Neutrophil (primary cell): ENCODE measurements at regions not wholly inside any gene's neighbourhood (a gene's known extent, or its start where the extent isn't known, plus 50 kb on each side); places are given as distances from the start of the nearest gene placed in this dataset.
"Not testable (repeated sequence)": the region's sequence is repeated elsewhere in the genome, so short reads cannot be mapped to it uniquely, and the experiment has no call there.

ENCODE experiments used
- H3K27ac ChIP-seq: fragments of 200-600 bp; sonication (generic); 2 replicates; pipeline ENCODE4 v1.5.1; 2016; ENCODE audit warnings: mild to moderate bottlenecking, moderate library complexity
- H3K27me3 ChIP-seq: fragments of 200-600 bp; sonication (generic); 2 replicates; pipeline ENCODE4 v1.6.0; 2016; ENCODE audit warnings: mild to moderate bottlenecking
- H3K36me3 ChIP-seq: fragments of 200-600 bp; sonication (generic); 2 replicates; pipeline ENCODE4 v1.5.1; 2017
- H3K4me1 ChIP-seq, 2 experiments: fragments of 200-600 bp in 1 of 2; sonication (generic) in 1 of 2; 1 replicate in 1 of 2; 2 replicates in 1 of 2; pipeline versions ENCODE4 v1.5.1 to v1.6.1; 2013 to 2016; ENCODE audit warnings: low read depth in 1 of 2, low read length in 1 of 2, mild to moderate bottlenecking in 1 of 2, moderate library complexity in 1 of 2; ENCODE audit not compliant: control insufficient read depth in 1 of 2, insufficient read depth in 1 of 2
- H3K4me3 ChIP-seq, 2 experiments: fragments of 200-600 bp in 1 of 2; sonication (generic) in 1 of 2; 1 replicate in 1 of 2; 2 replicates in 1 of 2; pipeline ENCODE4 v1.5.1; 2013 to 2016; ENCODE audit warnings: low read depth in 1 of 2, low read length in 1 of 2, mild to moderate bottlenecking in 1 of 2, moderate library complexity in 1 of 2
- H3K9me3 ChIP-seq: fragments of 200-600 bp; sonication (generic); 2 replicates; pipeline ENCODE4 v1.5.1; 2016
- TF ChIP-seq, protein P1 (sequence below): fragments of 200-600 bp; sonication (generic); IDR thresholded peaks from 2 replicates; pipeline ENCODE4 v1.5.1; 2016; ENCODE audit warnings: antibody characterized with exemption

DNA sequence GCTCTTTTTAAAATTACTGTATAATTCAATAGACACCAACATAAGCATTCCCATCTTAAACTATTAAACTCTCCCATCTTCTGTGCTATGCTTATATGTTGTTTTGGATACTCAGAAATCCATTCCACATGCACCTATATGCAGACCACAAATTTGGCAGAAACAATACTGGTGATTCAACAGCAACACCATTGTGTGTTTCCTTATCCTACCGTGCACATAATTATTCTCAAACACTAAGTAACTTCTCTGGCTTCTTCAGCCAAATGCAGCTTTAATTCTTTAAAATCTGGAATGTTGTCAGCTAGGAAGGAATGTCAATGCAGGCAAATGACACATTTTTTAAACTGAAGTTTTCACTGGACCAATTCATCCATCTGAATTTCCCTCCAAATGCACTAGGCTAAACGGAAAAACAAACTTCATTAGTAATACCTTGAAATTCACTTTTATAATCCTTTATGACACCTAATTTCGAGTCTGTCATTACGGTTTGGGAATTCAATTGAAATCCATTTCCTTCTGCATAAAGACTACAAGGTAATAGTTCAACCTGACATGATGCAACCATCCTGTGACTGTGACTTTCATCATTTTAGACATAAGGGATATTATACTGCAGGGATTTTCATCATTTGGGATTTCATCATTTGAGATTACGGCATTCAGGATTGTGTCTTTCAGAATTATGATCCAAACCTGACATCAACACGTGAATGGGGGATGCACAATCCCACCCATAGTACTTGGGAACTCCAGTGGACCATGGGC lies 308.5 kb downstream of the LTN1 start:
- H3K27ac ChIP-seq = no peak overlapping the region
- H3K4me3 ChIP-seq = no peak overlapping the region
- peaks cover 0 to 8% of the 10 kb centered on the region in 2 experiments for H3K4me1 ChIP-seq
- TF ChIP-seq, protein P1, sequence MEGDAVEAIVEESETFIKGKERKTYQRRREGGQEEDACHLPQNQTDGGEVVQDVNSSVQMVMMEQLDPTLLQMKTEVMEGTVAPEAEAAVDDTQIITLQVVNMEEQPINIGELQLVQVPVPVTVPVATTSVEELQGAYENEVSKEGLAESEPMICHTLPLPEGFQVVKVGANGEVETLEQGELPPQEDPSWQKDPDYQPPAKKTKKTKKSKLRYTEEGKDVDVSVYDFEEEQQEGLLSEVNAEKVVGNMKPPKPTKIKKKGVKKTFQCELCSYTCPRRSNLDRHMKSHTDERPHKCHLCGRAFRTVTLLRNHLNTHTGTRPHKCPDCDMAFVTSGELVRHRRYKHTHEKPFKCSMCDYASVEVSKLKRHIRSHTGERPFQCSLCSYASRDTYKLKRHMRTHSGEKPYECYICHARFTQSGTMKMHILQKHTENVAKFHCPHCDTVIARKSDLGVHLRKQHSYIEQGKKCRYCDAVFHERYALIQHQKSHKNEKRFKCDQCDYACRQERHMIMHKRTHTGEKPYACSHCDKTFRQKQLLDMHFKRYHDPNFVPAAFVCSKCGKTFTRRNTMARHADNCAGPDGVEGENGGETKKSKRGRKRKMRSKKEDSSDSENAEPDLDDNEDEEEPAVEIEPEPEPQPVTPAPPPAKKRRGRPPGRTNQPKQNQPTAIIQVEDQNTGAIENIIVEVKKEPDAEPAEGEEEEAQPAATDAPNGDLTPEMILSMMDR = no peak
- no peaks in the 10 kb centered on the region for H3K9me3 ChIP-seq
- H3K27me3 ChIP-seq = no peaks in the 10 kb centered on the region
- H3K36me3 ChIP-seq = no peaks in the 10 kb centered on the region

DNA sequence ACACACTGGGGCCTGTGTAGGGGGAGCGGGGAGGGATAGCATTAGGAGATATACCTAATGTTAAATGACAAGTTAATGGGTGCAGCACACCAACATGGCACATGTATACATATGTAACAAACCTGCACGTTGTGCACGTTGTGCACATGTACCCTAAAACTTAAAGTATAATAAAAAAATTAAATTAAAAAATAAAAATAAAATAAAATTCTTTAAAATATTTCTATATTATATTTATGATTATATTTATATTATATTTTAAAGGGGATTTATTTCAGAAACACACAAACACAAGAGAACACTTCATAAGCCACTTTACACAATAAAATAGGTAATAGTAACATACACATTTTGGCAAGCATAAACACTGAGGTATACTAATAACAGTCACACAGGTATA lies 309.8 kb downstream of the LTN1 start:
- H3K9me3 ChIP-seq, H3K27me3 ChIP-seq, H3K36me3 ChIP-seq, H3K4me3 ChIP-seq, H3K4me1 ChIP-seq, H3K27ac ChIP-seq: not testable (repeated sequence)

DNA sequence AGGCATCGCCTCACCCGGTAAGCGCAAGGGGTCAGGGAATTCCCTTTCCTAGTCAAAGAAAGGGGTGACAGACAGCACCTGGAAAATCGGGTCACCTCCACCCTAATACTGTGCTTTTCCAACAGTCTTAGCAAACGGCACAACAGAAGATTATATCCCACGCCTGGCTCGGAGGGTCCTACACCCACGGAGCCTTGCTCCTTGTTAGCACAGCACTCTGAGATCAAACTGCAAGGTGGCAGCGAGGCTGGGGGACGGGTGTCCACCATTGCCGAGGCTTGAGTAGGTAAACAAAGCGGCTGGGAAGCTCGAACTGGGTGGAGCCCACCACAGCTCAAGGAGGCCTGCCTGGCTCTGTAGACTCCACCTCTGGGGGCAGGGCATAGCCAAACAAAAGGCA lies 315.6 kb downstream of the LTN1 start:
- not testable (repeated sequence) for H3K9me3 ChIP-seq

DNA sequence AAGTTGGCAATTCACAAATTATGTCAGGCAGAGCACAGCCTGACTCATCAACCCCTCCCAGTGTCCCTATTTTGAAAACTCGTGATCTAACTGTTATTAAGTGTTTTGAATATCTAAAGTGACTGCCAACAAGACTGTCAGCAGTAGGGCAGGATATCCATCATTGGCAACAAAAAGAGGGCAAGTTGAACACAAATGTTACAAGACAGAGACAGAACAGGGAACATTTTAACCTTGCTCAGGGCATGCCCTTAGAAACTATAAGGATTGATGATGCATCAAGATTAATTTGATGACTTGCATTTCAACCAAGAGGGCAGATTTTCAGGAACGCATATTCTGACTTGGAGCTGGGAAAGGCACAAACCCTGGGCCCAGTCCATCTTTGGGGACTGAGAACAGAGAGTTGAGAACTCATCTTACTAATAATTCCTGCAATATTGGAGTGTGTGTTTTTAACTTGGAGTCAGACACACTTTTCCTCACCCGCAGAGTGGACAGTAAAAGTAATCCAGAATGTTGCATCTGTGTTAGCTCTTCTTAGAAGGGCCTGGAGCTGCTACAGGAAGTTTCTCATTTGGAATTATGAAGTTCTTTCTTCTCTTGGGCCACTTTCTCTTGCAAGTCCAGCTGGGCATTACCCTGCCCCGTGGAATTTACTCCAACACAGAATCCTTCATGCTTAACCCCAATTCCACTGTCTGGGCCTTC lies 317.2 kb downstream of the LTN1 start:
- H3K36me3 ChIP-seq = no peaks in the 10 kb centered on the region
- TF ChIP-seq, protein P1 = no peak
- H3K27me3 ChIP-seq = no peaks in the 10 kb centered on the region
- no peaks in the 10 kb centered on the region for H3K9me3 ChIP-seq
- H3K4me1 ChIP-seq = no peaks in the 10 kb centered on the region
- no peak overlapping the region for H3K4me3 ChIP-seq
- H3K27ac ChIP-seq = no peak overlapping the region

More for the DNA sequence above, 315.6 kb downstream of the LTN1 start:
- not testable (repeated sequence) for H3K4me1 ChIP-seq, H3K4me3 ChIP-seq, H3K36me3 ChIP-seq, H3K27me3 ChIP-seq, H3K27ac ChIP-seq

DNA sequence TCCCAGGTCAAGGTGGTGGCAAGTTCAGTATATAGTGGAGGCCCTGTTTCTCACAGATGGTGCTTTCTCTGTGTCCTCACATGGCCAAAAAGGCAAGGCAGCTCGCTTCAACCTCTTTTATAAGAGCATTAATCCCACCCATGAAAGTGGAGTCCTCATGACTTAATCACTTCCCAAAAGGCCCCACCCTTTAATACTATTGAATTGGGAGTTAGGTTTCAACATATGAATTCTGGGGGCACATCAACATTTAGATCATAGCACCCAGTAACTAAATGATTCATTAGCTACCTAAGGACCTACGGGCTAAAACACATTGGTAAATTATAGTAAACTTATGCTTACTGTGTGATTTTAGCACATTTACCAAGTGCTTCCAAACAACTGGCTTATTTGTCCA lies 317.9 kb downstream of the LTN1 start:
- Histone ChIP-seq H3K4me1 (no peaks in the 10 kb centered on the region), H3K9me3 (no peaks in the 10 kb centered on the region), H3K4me3 (no peak overlapping the region), H3K27ac (no peak overlapping the region), H3K36me3 (no peaks in the 10 kb centered on the region), H3K27me3 (no peaks in the 10 kb centered on the region)
- TF ChIP-seq, protein P1 = no peak

DNA sequence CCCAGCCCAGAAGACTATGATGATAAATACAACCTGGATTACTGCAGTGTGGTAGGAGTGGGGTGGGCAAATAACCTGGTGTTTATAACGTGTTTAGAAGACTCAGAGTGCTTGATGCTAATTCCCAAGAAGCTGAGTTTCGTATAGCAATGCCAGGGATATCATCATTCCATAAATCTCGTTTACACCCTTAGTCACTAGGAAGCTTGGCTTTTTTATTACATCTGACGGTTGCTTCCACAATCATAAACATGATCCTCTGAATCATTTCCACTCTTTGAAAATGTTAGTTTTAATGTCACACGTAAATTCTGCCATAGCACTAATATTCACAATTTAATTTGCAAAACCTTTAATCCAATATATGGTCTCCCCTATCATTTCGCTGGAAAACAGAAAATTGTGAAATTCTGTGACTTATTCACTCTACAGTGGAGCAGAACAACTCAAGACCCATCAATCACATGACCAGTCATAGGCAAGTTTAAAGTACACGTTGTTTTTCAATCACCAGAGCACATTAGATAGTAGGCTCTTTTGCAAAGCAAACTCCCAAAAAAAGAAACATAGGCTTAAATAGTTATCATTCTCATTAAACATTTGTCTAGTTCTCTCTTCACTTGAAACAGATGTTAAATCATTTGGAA lies 321.0 kb downstream of the LTN1 start:
- no peaks in the 10 kb centered on the region for H3K9me3 ChIP-seq
- no peak overlapping the region for H3K4me3 ChIP-seq
- no peaks in the 10 kb centered on the region for H3K4me1 ChIP-seq
- no peaks in the 10 kb centered on the region for H3K36me3 ChIP-seq
- no peaks in the 10 kb centered on the region for H3K27me3 ChIP-seq
- no peak overlapping the region for H3K27ac ChIP-seq
- TF ChIP-seq, protein P1 = no peak
